RWPE2 (cell line): ENCODE measurements at regions not wholly inside any gene's neighbourhood (a gene's known extent, or its start where the extent isn't known, plus 50 kb on each side); places are given as distances from the start of the nearest gene placed in this dataset.

ENCODE experiments used
- ATAC-seq: fragments of 200-7000 bp; cut with Tn5 transposase; 3 replicates; pipeline ENCODE4 v1.9.1; 2021; ENCODE audit warnings: low read depth
- DNase-seq: peaks from one replicate; pipeline ENCODE4 v3.0.0-alpha.2; 2020; ENCODE audit warnings: low spot score
- H3K27ac ChIP-seq: fragments of 450-650 bp; 2 replicates; pipeline ENCODE4 v1.5.1; 2017; ENCODE audit warnings: mild to moderate bottlenecking; ENCODE audit not compliant: poor library complexity, severe bottlenecking
- H3K27me3 ChIP-seq: fragments of 250-450 bp; sonication (Bioruptor Pico); 2 replicates; pipeline ENCODE4 v1.5.1; 2021; ENCODE audit warnings: mild to moderate bottlenecking, moderate library complexity; ENCODE audit not compliant: insufficient read depth, poor library complexity, severe bottlenecking
- H3K36me3 ChIP-seq: fragments of 250-450 bp; sonication (Bioruptor Pico); 2 replicates; pipeline ENCODE4 v1.5.1; 2020; ENCODE audit warnings: low read depth, mild to moderate bottlenecking, moderate library complexity
- H3K4me1 ChIP-seq: fragments of 250-450 bp; sonication (Bioruptor Pico); 2 replicates; pipeline ENCODE4 v1.5.1; 2021; ENCODE audit warnings: mild to moderate bottlenecking, moderate library complexity; ENCODE audit not compliant: insufficient read depth, poor library complexity, severe bottlenecking
- H3K4me3 ChIP-seq: fragments of 250-450 bp; sonication (Bioruptor Pico); 2 replicates; pipeline ENCODE4 v1.5.1; 2021; ENCODE audit warnings: mild to moderate bottlenecking, moderate library complexity; ENCODE audit not compliant: severe bottlenecking
- H3K9me3 ChIP-seq: fragments of 250-450 bp; sonication (Bioruptor Pico); 2 replicates; pipeline ENCODE4 v1.5.1; 2021; ENCODE audit warnings: mild to moderate bottlenecking, moderate library complexity; ENCODE audit not compliant: severe bottlenecking
- TF ChIP-seq, protein P1 (sequence below): fragments of 450-650 bp; IDR thresholded peaks from one replicate; pipeline ENCODE4 v1.5.1; 2017; ENCODE audit warnings: mild to moderate bottlenecking, moderate library complexity; ENCODE audit not compliant: poor library complexity, severe bottlenecking

DNA sequence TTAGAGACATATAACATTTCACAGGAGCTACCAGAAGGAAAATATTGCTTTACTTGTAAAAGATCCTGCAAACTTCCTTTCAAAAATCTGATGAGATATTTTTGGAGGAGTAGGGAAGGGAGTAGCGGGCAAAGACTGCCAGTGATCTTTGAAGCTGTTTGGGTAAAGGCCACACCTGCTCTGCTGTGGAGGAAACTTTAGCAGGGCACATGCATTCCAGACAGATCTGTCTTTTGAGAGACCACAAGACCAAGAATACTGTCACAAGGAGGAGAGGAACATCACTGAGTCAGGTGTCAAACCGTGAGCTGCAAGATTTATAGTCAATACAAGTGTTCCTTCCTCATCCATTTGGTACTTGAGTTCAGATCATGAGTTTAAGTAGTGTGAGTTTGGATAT, 654.4 kb downstream of the DNAJB9 start:
- Histone ChIP-seq H3K9me3 (no peaks in the 10 kb centered on the region), H3K4me1 (no peaks in the 10 kb centered on the region), H3K27me3 (no peaks in the 10 kb centered on the region), H3K27ac (no peak overlapping the region), H3K4me3 (no peak overlapping the region), H3K36me3 (no peaks in the 10 kb centered on the region)
- TF ChIP-seq, protein P1, sequence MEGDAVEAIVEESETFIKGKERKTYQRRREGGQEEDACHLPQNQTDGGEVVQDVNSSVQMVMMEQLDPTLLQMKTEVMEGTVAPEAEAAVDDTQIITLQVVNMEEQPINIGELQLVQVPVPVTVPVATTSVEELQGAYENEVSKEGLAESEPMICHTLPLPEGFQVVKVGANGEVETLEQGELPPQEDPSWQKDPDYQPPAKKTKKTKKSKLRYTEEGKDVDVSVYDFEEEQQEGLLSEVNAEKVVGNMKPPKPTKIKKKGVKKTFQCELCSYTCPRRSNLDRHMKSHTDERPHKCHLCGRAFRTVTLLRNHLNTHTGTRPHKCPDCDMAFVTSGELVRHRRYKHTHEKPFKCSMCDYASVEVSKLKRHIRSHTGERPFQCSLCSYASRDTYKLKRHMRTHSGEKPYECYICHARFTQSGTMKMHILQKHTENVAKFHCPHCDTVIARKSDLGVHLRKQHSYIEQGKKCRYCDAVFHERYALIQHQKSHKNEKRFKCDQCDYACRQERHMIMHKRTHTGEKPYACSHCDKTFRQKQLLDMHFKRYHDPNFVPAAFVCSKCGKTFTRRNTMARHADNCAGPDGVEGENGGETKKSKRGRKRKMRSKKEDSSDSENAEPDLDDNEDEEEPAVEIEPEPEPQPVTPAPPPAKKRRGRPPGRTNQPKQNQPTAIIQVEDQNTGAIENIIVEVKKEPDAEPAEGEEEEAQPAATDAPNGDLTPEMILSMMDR, result no peak
- ATAC-seq, result no peak
- DNase-seq, result no peak

DNA sequence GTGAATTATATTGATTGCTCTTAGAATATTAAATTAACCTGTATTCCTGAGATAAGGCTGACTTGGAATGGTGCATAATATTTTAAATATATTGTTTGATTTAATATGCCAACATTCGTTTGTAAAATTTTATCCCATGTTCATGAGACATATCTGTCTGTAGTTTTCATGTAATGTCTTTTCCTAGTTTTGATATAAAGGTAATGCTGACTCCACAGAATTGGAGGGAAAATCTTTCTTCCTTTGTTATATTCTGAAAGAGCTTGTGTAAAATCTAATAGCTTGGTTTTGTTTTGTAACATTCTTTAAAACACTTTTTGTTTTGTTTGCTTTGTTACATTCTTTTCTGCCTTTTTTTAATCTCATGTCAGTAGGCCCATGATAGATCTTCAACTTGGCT, 657.0 kb downstream of the DNAJB9 start:
- DNase-seq (no peak), ATAC-seq (no peak)
- TF ChIP-seq, protein P1, result no peak
- Histone ChIP-seq H3K9me3 (no peaks in the 10 kb centered on the region), H3K27me3 (no peaks in the 10 kb centered on the region), H3K4me1 (no peaks in the 10 kb centered on the region), H3K4me3 (no peak overlapping the region), H3K27ac (no peak overlapping the region), H3K36me3 (no peaks in the 10 kb centered on the region)

DNA sequence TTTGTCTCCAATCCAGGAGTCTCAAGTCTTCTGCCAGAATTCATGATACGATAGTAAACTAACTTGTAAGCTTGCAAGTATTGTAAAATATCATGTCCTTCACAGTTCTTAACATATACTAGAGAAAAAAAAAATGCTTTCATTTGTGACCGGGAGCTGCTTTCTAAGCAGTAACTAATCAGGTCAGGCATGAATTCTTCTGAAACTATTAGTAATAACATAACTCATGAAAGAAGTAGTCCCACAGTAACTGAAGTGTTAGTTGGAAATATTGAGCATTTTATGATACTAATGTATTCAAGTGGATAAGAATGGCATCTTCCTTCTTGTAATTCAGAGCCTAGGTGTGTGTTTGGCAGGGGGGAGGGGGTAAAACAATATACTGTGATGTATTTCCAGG, 665.6 kb downstream of the DNAJB9 start:
- Histone ChIP-seq H3K9me3 (no peaks in the 10 kb centered on the region), H3K36me3 (no peaks in the 10 kb centered on the region), H3K4me3 (no peak overlapping the region), H3K4me1 (no peaks in the 10 kb centered on the region), H3K27me3 (no peaks in the 10 kb centered on the region), H3K27ac (no peak overlapping the region)
- no peak for DNase-seq
- TF ChIP-seq, protein P1, result no peak
- no peak for ATAC-seq

DNA sequence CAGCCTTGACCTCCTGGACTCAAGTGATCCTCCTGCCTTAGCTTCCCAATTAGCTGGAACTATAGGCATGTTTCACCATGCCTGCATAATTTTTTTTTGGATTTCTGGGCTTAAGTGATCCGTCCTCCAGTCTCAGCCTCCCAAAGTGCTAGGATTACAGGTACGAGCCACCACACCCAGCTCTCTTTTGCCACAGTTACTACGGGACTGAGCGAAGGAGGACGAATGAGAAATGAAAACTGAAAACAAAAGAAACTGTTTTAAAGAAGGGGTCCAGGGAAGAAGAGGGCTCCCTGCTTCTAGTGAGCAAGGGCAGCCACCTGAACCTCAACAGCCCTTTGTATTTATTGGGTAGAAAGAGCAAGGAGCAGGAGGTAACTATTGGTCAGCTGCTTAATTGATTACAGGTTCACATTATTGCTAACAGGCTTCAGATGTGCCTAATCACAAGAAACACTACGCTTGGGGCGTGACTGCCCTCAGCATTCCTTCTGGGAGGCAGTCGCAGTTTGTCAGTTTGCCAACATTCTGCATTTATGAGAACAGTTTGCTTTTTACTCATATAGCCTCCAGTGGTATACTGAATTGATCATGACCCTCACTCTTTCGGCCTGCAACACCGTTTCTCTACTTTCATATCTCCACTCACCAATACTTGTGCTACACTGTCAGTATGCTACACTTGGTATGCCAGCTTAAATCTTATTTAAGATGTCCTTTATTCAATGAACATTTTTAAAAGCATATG, 676.8 kb downstream of the DNAJB9 start:
- ATAC-seq (no peak), DNase-seq (no peak)
- Histone ChIP-seq H3K27ac (no peak overlapping the region), H3K9me3 (no peaks in the 10 kb centered on the region), H3K4me3 (no peak overlapping the region), H3K27me3 (no peaks in the 10 kb centered on the region), H3K4me1 (no peaks in the 10 kb centered on the region), H3K36me3 (no peaks in the 10 kb centered on the region)
- TF ChIP-seq, protein P1, result no peak

DNA sequence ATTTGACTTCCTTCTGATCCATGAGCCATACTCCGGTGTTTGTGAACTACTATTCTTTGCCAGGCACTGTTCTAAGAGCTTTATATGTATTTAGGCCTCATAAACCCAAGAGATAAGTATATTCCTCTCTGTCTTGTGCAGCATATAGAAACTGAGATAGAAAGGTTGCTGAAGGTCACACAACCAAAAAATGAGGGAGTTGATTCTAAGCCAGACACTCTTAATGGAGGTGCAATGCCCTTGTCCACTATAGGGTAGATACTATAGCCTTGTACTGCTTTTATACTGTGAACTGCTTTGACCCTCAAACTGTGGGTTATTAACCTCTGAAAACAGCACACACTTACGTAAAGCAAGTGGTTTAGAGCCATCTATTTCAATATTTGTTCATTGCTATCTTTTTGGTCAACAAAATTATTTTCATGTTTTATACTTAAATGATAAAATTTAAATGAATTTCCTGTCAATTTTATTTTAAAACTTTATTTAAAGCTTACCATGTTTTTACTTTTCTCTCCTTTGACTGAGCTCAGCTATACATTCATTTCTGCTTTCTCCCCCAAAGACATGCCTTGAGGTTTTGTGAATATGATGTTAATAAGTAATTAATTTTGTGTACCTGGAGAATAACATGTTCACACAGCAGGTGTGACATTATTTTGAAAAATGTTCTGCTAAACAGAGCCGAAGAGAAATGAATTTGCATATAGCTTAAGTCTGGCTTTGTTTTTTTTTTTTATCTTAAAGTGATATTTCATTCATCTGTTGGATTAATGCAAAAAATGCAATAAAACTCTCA, 687.3 kb downstream of the DNAJB9 start:
- Histone ChIP-seq H3K27me3 (no peaks in the 10 kb centered on the region), H3K4me3 (no peak overlapping the region), H3K4me1 (no peaks in the 10 kb centered on the region), H3K36me3 (no peaks in the 10 kb centered on the region), H3K27ac (no peak overlapping the region), H3K9me3 (no peaks in the 10 kb centered on the region)
- no peak for DNase-seq
- TF ChIP-seq, protein P1, result no peak
- ATAC-seq, result no peak
